ENCODE measurements at regions not wholly inside any gene's neighbourhood (a gene's known extent, or its start where the extent isn't known, plus 50 kb on each side); places are given as distances from the start of the nearest gene placed in this dataset.

DNA sequence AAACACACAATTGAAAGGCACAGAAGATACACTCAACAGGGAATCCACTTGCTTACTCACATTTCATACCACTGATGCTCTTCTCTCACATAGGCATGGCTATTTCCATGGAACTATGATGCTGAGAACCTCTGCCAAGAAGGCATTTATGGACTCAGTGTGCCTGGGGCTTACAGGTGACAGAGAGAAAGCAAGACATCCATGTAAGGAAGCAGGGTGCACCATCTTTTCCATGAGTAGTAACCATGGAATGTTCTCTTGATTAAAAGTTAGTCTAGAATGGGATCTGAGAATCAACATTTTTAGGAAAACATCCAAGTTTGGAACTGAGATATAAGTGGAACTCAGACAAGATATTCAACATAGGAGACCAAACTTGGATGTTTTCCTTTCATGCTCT lies 52.5 kb upstream of the MACC1 start:
- POLR2A ChIA-PET = no interaction called here
- Histone ChIP-seq H3K36me3 (ENCODE audit: control insufficient read depth in 1 of 2, insufficient read depth in 2 of 2, low read length in 2 of 2) (no peaks in the 10 kb centered on the region), H3K9me3 (ENCODE audit: control insufficient read depth in 1 of 2, insufficient read depth in 1 of 2, low read depth in 1 of 2, low read length in 2 of 2) (no peaks in the 10 kb centered on the region), H3K9me2 (ENCODE audit: insufficient read depth) (no peaks in the 10 kb centered on the region; the same call in 1 of the 2 replicates), H3K4me3 (replicated peaks in 1 of 2; ENCODE audit: low read depth in 1 of 2, low read length in 2 of 2) (no peak overlapping the region), H3K79me2 (ENCODE audit: insufficient read depth, low read length) (no peaks in the 10 kb centered on the region), H3K27ac (ENCODE audit: low read depth, low read length) (no peak overlapping the region), H3K9ac (ENCODE audit: low read length) (no peak overlapping the region), H4K20me1 (ENCODE audit: insufficient read depth) (no peaks in the 10 kb centered on the region), H3K4me2 (ENCODE audit: low read length) (no peak overlapping the region), H3K27me3 (ENCODE audit: insufficient read depth, low read length) (no peaks in the 10 kb centered on the region), H2AFZ (ENCODE audit: low read depth, low read length, poor library complexity, severe bottlenecking) (no peak overlapping the region), H3K4me1 (ENCODE audit: control insufficient read depth in 1 of 2, insufficient read depth in 2 of 2, low read length in 2 of 2) (peaks cover 0 to 3% of the 10 kb centered on the region in 2 experiments; a peak in 1 of 4 replicates)
- ATAC-seq = no peak
- BruUV-seq (replicated peaks) = no TSS peak
- TF ChIP-seq CTCF (IDR thresholded peaks at IDR 0.05 in 2 of 3, conservative IDR thresholded peaks at IDR 0.05 in 1 of 3; ENCODE audit: borderline replicate concordance in 1 of 3, insufficient read depth in 1 of 3, low read depth in 2 of 3, low read length in 2 of 3) (no peak), EGR1 (IDR thresholded peaks at IDR 0.05; ENCODE audit: low read depth) (no peak), CEBPB (IDR thresholded peaks at IDR 0.05; ENCODE audit: low read depth) (no peak)
- RAD21 ChIA-PET (ENCODE audit: low non-redundant PET in 1 of 2, low total read pairs in 2 of 2, uncharacterized antibody in 2 of 2, unreplicated experiment in 2 of 2) = no interaction called here
- DNase-seq (ENCODE audit: low read depth, low spot score) = no peak
- intact Hi-C loops (cut with micrococcal nuclease) = no loop called here
- CTCF ChIA-PET = no interaction called here

DNA sequence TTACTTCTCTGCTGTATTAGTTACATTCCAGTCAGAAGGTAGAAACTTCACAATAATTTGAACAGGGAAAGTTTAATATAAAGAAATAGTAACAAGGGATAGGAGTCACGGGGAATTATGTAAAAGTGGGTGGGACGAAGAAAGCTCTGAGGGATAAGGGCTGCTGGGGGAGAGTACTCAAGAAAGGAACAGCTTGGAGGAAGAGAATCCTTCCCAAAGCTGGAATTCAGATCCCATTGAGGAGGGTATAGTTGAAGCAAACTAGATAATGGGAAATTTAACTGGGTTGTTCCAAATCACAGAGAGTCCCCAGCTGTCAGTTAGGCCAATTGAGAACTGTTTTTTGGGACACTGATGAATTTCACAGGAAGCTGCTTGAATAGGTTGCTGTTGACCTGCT lies 53.2 kb upstream of the MACC1 start:
- RAD21 ChIA-PET (ENCODE audit: low non-redundant PET in 1 of 2, low total read pairs in 2 of 2, uncharacterized antibody in 2 of 2, unreplicated experiment in 2 of 2) = no interaction called here
- Histone ChIP-seq H2AFZ (ENCODE audit: low read depth, low read length, poor library complexity, severe bottlenecking) (no peak overlapping the region), H4K20me1 (ENCODE audit: insufficient read depth) (no peaks in the 10 kb centered on the region), H3K9me3 (ENCODE audit: control insufficient read depth in 1 of 2, insufficient read depth in 1 of 2, low read depth in 1 of 2, low read length in 2 of 2) (no peaks in the 10 kb centered on the region), H3K27me3 (ENCODE audit: insufficient read depth, low read length) (no peaks in the 10 kb centered on the region), H3K27ac (ENCODE audit: low read depth, low read length) (no peak overlapping the region), H3K9me2 (ENCODE audit: insufficient read depth) (no peaks in the 10 kb centered on the region; the same call in 1 of the 2 replicates), H3K9ac (ENCODE audit: low read length) (no peak overlapping the region), H3K4me3 (replicated peaks in 1 of 2; ENCODE audit: low read depth in 1 of 2, low read length in 2 of 2) (no peak overlapping the region), H3K4me2 (ENCODE audit: low read length) (no peak overlapping the region), H3K36me3 (ENCODE audit: control insufficient read depth in 1 of 2, insufficient read depth in 2 of 2, low read length in 2 of 2) (no peaks in the 10 kb centered on the region), H3K79me2 (ENCODE audit: insufficient read depth, low read length) (no peaks in the 10 kb centered on the region), H3K4me1 (ENCODE audit: control insufficient read depth in 1 of 2, insufficient read depth in 2 of 2, low read length in 2 of 2) (peaks cover 0 to 3% of the 10 kb centered on the region in 2 experiments; a peak in 1 of 4 replicates)
- BruUV-seq (replicated peaks) = no TSS peak
- TF ChIP-seq JUND (IDR thresholded peaks at IDR 0.05) (no peak), ZFX (IDR thresholded peaks at IDR 0.05) (no peak), TCF7L2 (IDR thresholded peaks at IDR 0.05; ENCODE audit: borderline replicate concordance, extremely low read depth, insufficient read depth, insufficient read length) (no peak), ATF3 (IDR thresholded peaks at IDR 0.05) (no peak), CEBPB (IDR thresholded peaks at IDR 0.05; ENCODE audit: low read depth) (no peak), EZH2 (IDR thresholded peaks at IDR 0.05) (no peak), ZNF274 (IDR thresholded peaks at IDR 0.05; ENCODE audit: low read depth, low read length) (no peak), ELF1 (IDR thresholded peaks at IDR 0.05; ENCODE audit: borderline replicate concordance, low read depth) (no peak), CBX3 (IDR thresholded peaks at IDR 0.05; ENCODE audit: low read depth) (no peak), SIN3A (IDR thresholded peaks at IDR 0.05; ENCODE audit: low read depth) (no peak), SRF (IDR thresholded peaks at IDR 0.05; ENCODE audit: low read depth) (no peak), MAX (IDR thresholded peaks at IDR 0.05) (no peak)
- intact Hi-C loops (cut with micrococcal nuclease) = no loop called here
- ATAC-seq (no peak), DNase-seq (ENCODE audit: low read depth, low spot score) (no peak)
- CTCF ChIA-PET = no interaction called here
- POLR2A ChIA-PET = no interaction called here
